ENCODE measurements at regions not wholly inside any gene's neighbourhood (a gene's known extent, or its start where the extent isn't known, plus 50 kb on each side); places are given as distances from the start of the nearest gene placed in this dataset.

DNA sequence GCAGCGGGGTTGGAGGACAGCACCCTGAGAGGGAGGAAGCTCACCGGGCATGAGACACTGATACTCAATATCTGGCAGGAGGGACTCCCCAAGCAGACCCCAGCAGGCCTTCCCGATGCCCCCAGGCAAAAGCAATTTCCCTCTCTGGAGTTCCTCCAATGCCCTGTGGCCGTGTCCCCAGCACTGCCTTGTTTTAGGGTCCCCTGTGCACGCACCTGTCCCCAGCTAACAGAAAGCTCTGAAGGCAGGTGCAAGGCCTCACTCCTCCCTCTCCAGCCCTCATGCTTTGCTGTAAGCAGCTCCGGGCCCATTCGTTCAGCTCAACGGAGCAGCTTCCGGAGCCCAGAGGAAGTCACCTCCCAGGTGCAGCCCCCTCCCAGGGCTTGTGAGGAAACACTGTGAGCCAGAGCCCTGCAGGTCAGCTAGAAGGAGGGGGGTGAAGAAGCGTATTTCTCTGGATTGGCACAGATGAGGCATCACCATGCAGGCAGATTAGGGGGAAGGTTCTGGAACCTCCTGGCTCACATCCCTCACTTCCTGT is 50.3 kb upstream of the ID2 start:
- H2AFZ ChIP-seq (ENCODE audit: low read depth, low read length): no peak overlapping the region
- no peak overlapping the region for H3K9ac ChIP-seq (ENCODE audit: insufficient read depth in 1 of 2, low read depth in 2 of 2, low read length in 2 of 2)
- H3K27ac ChIP-seq (ENCODE audit: extremely low read depth, low read depth, low read length): no peak overlapping the region
- intact Hi-C loops (cut with micrococcal nuclease): no loop called here
- 9% methylated on average over 10 of the region's 10 CpGs for WGBS (ENCODE audit: insufficient coverage, low coverage, missing lambda C conversion rate)
- H4K20me1 ChIP-seq (replicated peaks; ENCODE audit: control insufficient read depth, insufficient read depth, low read length): no peaks in the 10 kb centered on the region
- no peaks in the 10 kb centered on the region for H3K9me3 ChIP-seq (replicated peaks; ENCODE audit: control insufficient read depth, insufficient read depth, low read depth, low read length)
- no peaks in the 10 kb centered on the region for H3K79me2 ChIP-seq (ENCODE audit: control insufficient read depth, insufficient read depth, low read length)
- H3K4me2 ChIP-seq (ENCODE audit: insufficient read depth, low read length): no peak overlapping the region
- H3K4me1 ChIP-seq (replicated peaks in 1 of 2; ENCODE audit: control insufficient read depth in 2 of 2, insufficient read depth in 2 of 2, low read length in 2 of 2): peaks cover 3 to 36% of the 10 kb centered on the region in 2 experiments; a peak in 3 of 5 replicates
- no peak for DNase-seq (ENCODE audit: extremely low read depth in 1 of 4, low spot score in 3 of 4)
- no TSS peak for BruUV-seq (replicated peaks)
- no peaks in the 10 kb centered on the region for H3K9me1 ChIP-seq (ENCODE audit: control insufficient read depth, insufficient read depth, low read length)
- H3K36me3 ChIP-seq (ENCODE audit: control insufficient read depth, insufficient read depth, low read length): no peaks in the 10 kb centered on the region
- peaks cover 37 to 70% of the 10 kb centered on the region in 2 experiments for H3K27me3 ChIP-seq (ENCODE audit: control insufficient read depth in 2 of 2, insufficient read depth in 2 of 2, low read length in 2 of 2)
- no peak for FAIRE-seq
- ChIA-PET CTCF (ENCODE audit: low intra/inter-chr PET ratio) (no interaction called here), POLR2A (interaction anchor here (0.7 to 1.3 kb wide), 7 partner anchors 9 to 362 kb away, joined by 3 to 6 read pairs (median 4); partner anchors contain the start of gene ID2)
- no peak overlapping the region for H3K4me3 ChIP-seq
- in situ Hi-C loops (cut with MboI): no loop called here
- no peak; the same call in 2 of the 3 replicates for ATAC-seq
- TF ChIP-seq CBFA2T3 (IDR thresholded peaks at IDR 0.05) (no peak), CBX8 (IDR thresholded peaks at IDR 0.05; ENCODE audit: borderline replicate concordance, extremely low read depth, low read depth, low read length, poor library complexity, severe bottlenecking) (no peak), ZNF695 (CRISPR knock-in tag; IDR thresholded peaks at IDR 0.05) (no peak), CC2D1A (IDR thresholded peaks at IDR 0.05) (no peak), JUND (IDR thresholded peaks at IDR 0.05; ENCODE audit: borderline replicate concordance, low read depth, low read length) (no peak), JUND (tag; IDR thresholded peaks at IDR 0.05; ENCODE audit: borderline replicate concordance, low read depth, low read length) (no peak), HDAC2 (IDR thresholded peaks at IDR 0.05) (no peak), HDAC3 (IDR thresholded peaks at IDR 0.05; ENCODE audit: borderline replicate concordance, partially characterized antibody) (no peak), HMGN3 (IDR thresholded peaks at IDR 0.05; ENCODE audit: borderline replicate concordance, extremely low read depth, insufficient read length, low read depth, low read length) (no peak), RFX7 (CRISPR knock-in tag; IDR thresholded peaks at IDR 0.05) (no peak), ATF7 (IDR thresholded peaks at IDR 0.05) (no peak)
- TF ChIP-seq, protein P1, sequence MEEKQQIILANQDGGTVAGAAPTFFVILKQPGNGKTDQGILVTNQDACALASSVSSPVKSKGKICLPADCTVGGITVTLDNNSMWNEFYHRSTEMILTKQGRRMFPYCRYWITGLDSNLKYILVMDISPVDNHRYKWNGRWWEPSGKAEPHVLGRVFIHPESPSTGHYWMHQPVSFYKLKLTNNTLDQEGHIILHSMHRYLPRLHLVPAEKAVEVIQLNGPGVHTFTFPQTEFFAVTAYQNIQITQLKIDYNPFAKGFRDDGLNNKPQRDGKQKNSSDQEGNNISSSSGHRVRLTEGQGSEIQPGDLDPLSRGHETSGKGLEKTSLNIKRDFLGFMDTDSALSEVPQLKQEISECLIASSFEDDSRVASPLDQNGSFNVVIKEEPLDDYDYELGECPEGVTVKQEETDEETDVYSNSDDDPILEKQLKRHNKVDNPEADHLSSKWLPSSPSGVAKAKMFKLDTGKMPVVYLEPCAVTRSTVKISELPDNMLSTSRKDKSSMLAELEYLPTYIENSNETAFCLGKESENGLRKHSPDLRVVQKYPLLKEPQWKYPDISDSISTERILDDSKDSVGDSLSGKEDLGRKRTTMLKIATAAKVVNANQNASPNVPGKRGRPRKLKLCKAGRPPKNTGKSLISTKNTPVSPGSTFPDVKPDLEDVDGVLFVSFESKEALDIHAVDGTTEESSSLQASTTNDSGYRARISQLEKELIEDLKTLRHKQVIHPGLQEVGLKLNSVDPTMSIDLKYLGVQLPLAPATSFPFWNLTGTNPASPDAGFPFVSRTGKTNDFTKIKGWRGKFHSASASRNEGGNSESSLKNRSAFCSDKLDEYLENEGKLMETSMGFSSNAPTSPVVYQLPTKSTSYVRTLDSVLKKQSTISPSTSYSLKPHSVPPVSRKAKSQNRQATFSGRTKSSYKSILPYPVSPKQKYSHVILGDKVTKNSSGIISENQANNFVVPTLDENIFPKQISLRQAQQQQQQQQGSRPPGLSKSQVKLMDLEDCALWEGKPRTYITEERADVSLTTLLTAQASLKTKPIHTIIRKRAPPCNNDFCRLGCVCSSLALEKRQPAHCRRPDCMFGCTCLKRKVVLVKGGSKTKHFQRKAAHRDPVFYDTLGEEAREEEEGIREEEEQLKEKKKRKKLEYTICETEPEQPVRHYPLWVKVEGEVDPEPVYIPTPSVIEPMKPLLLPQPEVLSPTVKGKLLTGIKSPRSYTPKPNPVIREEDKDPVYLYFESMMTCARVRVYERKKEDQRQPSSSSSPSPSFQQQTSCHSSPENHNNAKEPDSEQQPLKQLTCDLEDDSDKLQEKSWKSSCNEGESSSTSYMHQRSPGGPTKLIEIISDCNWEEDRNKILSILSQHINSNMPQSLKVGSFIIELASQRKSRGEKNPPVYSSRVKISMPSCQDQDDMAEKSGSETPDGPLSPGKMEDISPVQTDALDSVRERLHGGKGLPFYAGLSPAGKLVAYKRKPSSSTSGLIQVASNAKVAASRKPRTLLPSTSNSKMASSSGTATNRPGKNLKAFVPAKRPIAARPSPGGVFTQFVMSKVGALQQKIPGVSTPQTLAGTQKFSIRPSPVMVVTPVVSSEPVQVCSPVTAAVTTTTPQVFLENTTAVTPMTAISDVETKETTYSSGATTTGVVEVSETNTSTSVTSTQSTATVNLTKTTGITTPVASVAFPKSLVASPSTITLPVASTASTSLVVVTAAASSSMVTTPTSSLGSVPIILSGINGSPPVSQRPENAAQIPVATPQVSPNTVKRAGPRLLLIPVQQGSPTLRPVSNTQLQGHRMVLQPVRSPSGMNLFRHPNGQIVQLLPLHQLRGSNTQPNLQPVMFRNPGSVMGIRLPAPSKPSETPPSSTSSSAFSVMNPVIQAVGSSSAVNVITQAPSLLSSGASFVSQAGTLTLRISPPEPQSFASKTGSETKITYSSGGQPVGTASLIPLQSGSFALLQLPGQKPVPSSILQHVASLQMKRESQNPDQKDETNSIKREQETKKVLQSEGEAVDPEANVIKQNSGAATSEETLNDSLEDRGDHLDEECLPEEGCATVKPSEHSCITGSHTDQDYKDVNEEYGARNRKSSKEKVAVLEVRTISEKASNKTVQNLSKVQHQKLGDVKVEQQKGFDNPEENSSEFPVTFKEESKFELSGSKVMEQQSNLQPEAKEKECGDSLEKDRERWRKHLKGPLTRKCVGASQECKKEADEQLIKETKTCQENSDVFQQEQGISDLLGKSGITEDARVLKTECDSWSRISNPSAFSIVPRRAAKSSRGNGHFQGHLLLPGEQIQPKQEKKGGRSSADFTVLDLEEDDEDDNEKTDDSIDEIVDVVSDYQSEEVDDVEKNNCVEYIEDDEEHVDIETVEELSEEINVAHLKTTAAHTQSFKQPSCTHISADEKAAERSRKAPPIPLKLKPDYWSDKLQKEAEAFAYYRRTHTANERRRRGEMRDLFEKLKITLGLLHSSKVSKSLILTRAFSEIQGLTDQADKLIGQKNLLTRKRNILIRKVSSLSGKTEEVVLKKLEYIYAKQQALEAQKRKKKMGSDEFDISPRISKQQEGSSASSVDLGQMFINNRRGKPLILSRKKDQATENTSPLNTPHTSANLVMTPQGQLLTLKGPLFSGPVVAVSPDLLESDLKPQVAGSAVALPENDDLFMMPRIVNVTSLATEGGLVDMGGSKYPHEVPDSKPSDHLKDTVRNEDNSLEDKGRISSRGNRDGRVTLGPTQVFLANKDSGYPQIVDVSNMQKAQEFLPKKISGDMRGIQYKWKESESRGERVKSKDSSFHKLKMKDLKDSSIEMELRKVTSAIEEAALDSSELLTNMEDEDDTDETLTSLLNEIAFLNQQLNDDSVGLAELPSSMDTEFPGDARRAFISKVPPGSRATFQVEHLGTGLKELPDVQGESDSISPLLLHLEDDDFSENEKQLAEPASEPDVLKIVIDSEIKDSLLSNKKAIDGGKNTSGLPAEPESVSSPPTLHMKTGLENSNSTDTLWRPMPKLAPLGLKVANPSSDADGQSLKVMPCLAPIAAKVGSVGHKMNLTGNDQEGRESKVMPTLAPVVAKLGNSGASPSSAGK (IDR thresholded peaks at IDR 0.05): no peak

Measured in K562 (cell line).